Glomerular visceral epithelial cell (primary cell): ENCODE measurements at regions not wholly inside any gene's neighbourhood (a gene's known extent, or its start where the extent isn't known, plus 50 kb on each side); places are given as distances from the start of the nearest gene placed in this dataset.
"Not testable (repeated sequence)": the region's sequence is repeated elsewhere in the genome, so short reads cannot be mapped to it uniquely, and the experiment has no call there.

Experiments
- DNase-seq: peaks from one replicate; pipeline ENCODE4 v3.0.0-alpha.2; 2016; ENCODE audit errors: extremely low spot score

GRCh38 chr13:50596776-50597203, 246.7 kb downstream of the DLEU7 start:
- DNase-seq, result no peak

GRCh38 chr13:50598338-50598737, 245.2 kb downstream of the DLEU7 start:
- DNase-seq, result peak; percentile 53

- no peak for DNase-seq
These were observed 244.4 kb downstream of the DLEU7 start for GRCh38 chr13:50599046-50599445.

- no peak for DNase-seq
These were observed 243.6 kb downstream of the DLEU7 start for GRCh38 chr13:50599927-50600326.

- DNase-seq, result no peak
These were observed 235.1 kb downstream of the DLEU7 start for GRCh38 chr13:50608370-50608769.

GRCh38 chr13:50609011-50609410, 234.5 kb downstream of the DLEU7 start:
- DNase-seq, result no peak

- no peak for DNase-seq
These were observed 233.3 kb downstream of the DLEU7 start for GRCh38 chr13:50610238-50610637.

GRCh38 chr13:50611117-50611781, 232.2 kb downstream of the DLEU7 start:
- no peak for DNase-seq

- no peak for DNase-seq
These were observed 230.8 kb downstream of the DLEU7 start for GRCh38 chr13:50612717-50613116.

- DNase-seq, result no peak
These were observed 230.1 kb downstream of the DLEU7 start for GRCh38 chr13:50613356-50613831.

GRCh38 chr13:50615234-50615633, 228.3 kb downstream of the DLEU7 start:
- no peak for DNase-seq

GRCh38 chr13:50616101-50616500, 227.4 kb downstream of the DLEU7 start:
- DNase-seq, result peak; percentile 24

- peak; percentile 84 for DNase-seq
These were observed 226.3 kb downstream of the DLEU7 start for GRCh38 chr13:50617134-50617721.

GRCh38 chr13:50618206-50618605, 225.3 kb downstream of the DLEU7 start:
- no peak for DNase-seq

- peak; percentile 87 for DNase-seq
These were observed 217.4 kb downstream of the DLEU7 start for GRCh38 chr13:50626101-50626547.

- no peak for DNase-seq
These were observed 216.4 kb downstream of the DLEU7 start for GRCh38 chr13:50627111-50627510.

- DNase-seq, result not testable (repeated sequence)
These were observed 215.0 kb downstream of the DLEU7 start for GRCh38 chr13:50628512-50628911.

- no peak for DNase-seq
These were observed 214.0 kb downstream of the DLEU7 start for GRCh38 chr13:50629497-50629896.

- no peak for DNase-seq
These were observed 213.5 kb downstream of the DLEU7 start for GRCh38 chr13:50629966-50630365.

- no peak for DNase-seq
These were observed 212.5 kb downstream of the DLEU7 start for GRCh38 chr13:50631041-50631440.

- DNase-seq, result no peak
These were observed 209.2 kb downstream of the DLEU7 start for GRCh38 chr13:50634339-50634738.

GRCh38 chr13:50635504-50635903, 208.0 kb downstream of the DLEU7 start:
- no peak for DNase-seq

GRCh38 chr13:50636007-50636704, 207.3 kb downstream of the DLEU7 start:
- DNase-seq, result no peak
